ENCODE measurements at regions not wholly inside any gene's neighbourhood (a gene's known extent, or its start where the extent isn't known, plus 50 kb on each side); places are given as distances from the start of the nearest gene placed in this dataset.

- Histone ChIP-seq H3K23ac (ENCODE audit: low read length) (no peak overlapping the region), H3K4me1 (ENCODE audit: control insufficient read depth in 1 of 2, insufficient read depth in 2 of 2, low read length in 2 of 2) (peaks cover 3 to 12% of the 10 kb centered on the region in 2 experiments), H4K8ac (ENCODE audit: low read depth, low read length) (no peak overlapping the region), H3K27ac (ENCODE audit: low read depth, low read length) (no peak overlapping the region), H3K27me3 (ENCODE audit: insufficient read depth, low read length) (no peaks in the 10 kb centered on the region), H2BK120ac (ENCODE audit: insufficient read depth, low read length, poor library complexity) (no peak overlapping the region), H4K91ac (ENCODE audit: low read depth, low read length) (no peak overlapping the region), H3K4me2 (ENCODE audit: low read length) (no peak overlapping the region), H4K12ac (ENCODE audit: low read depth, low read length) (no peak overlapping the region), H3K79me2 (ENCODE audit: control insufficient read depth, insufficient read depth, low read length, poor library complexity) (no peaks in the 10 kb centered on the region), H3K9me3 (ENCODE audit: insufficient read depth, low read depth, low read length) (peaks cover 4% of the 10 kb centered on the region), H2BK12ac (ENCODE audit: low read length) (no peak overlapping the region), H3K18ac (ENCODE audit: low read length) (no peak overlapping the region), H3K4ac (ENCODE audit: low read depth, low read length) (no peak overlapping the region), H3K9ac (ENCODE audit: low read length) (no peak overlapping the region), H3K79me1 (ENCODE audit: low read length) (no peaks in the 10 kb centered on the region), H3K4me3 (ENCODE audit: low read depth, low read length) (no peak overlapping the region), H3K14ac (ENCODE audit: low read length) (no peak overlapping the region), H2AK5ac (ENCODE audit: low read length) (no peak overlapping the region), H3K36me3 (ENCODE audit: control insufficient read depth in 1 of 2, insufficient read depth in 2 of 2, low read length in 2 of 2) (no peaks in the 10 kb centered on the region), H2AFZ (ENCODE audit: insufficient read depth, low read length, poor library complexity) (no peak overlapping the region), H2BK5ac (ENCODE audit: low read depth, low read length, poor library complexity) (no peak overlapping the region)
- WGBS (ENCODE audit: extremely low coverage, insufficient coverage, insufficient read length) = no CpG with 5 or more reads among the region's 4 CpGs
- no peak for DNase-seq
Observed at GRCh38 chr6:167659046-167659445, 167.7 kb upstream of the AFDN start.

GRCh38 chr6:167660424-167660823, 166.3 kb upstream of the AFDN start:
- Histone ChIP-seq H3K9me3 (ENCODE audit: insufficient read depth, low read depth, low read length) (peaks cover 5% of the 10 kb centered on the region), H2BK120ac (ENCODE audit: insufficient read depth, low read length, poor library complexity) (no peak overlapping the region), H2BK5ac (ENCODE audit: low read depth, low read length, poor library complexity) (no peak overlapping the region), H3K4me3 (ENCODE audit: low read depth, low read length) (no peak overlapping the region), H3K27me3 (ENCODE audit: insufficient read depth, low read length) (no peaks in the 10 kb centered on the region), H3K79me1 (ENCODE audit: low read length) (no peaks in the 10 kb centered on the region), H3K4ac (ENCODE audit: low read depth, low read length) (no peak overlapping the region), H3K79me2 (ENCODE audit: control insufficient read depth, insufficient read depth, low read length, poor library complexity) (no peaks in the 10 kb centered on the region), H4K12ac (ENCODE audit: low read depth, low read length) (no peak overlapping the region), H3K27ac (ENCODE audit: low read depth, low read length) (no peak overlapping the region), H4K8ac (ENCODE audit: low read depth, low read length) (no peak overlapping the region), H2AFZ (ENCODE audit: insufficient read depth, low read length, poor library complexity) (no peak overlapping the region), H2BK12ac (ENCODE audit: low read length) (no peak overlapping the region), H3K4me1 (ENCODE audit: control insufficient read depth in 1 of 2, insufficient read depth in 2 of 2, low read length in 2 of 2) (peaks cover 5 to 12% of the 10 kb centered on the region in 2 experiments), H3K23ac (ENCODE audit: low read length) (no peak overlapping the region), H4K91ac (ENCODE audit: low read depth, low read length) (no peak overlapping the region), H3K14ac (ENCODE audit: low read length) (no peak overlapping the region), H3K4me2 (ENCODE audit: low read length) (no peak overlapping the region), H2AK5ac (ENCODE audit: low read length) (no peak overlapping the region), H3K9ac (ENCODE audit: low read length) (no peak overlapping the region), H3K18ac (ENCODE audit: low read length) (no peak overlapping the region), H3K36me3 (ENCODE audit: control insufficient read depth in 1 of 2, insufficient read depth in 2 of 2, low read length in 2 of 2) (no peaks in the 10 kb centered on the region)
- no CpG with 5 or more reads among the region's 4 CpGs for WGBS (ENCODE audit: extremely low coverage, insufficient coverage, insufficient read length)
- no peak for DNase-seq

- no peak overlapping the region for H2BK120ac ChIP-seq (ENCODE audit: insufficient read depth, low read length, poor library complexity)
- no peak overlapping the region for H4K8ac ChIP-seq (ENCODE audit: low read depth, low read length)
- H3K4me1 ChIP-seq (ENCODE audit: control insufficient read depth in 1 of 2, insufficient read depth in 2 of 2, low read length in 2 of 2) = peaks cover 7 to 16% of the 10 kb centered on the region in 2 experiments
- no peak overlapping the region for H3K23ac ChIP-seq (ENCODE audit: low read length)
- H3K9ac ChIP-seq (ENCODE audit: low read length) = no peak overlapping the region
- H4K12ac ChIP-seq (ENCODE audit: low read depth, low read length) = no peak overlapping the region
- no peak overlapping the region for H3K27ac ChIP-seq (ENCODE audit: low read depth, low read length)
- H3K9me3 ChIP-seq (ENCODE audit: insufficient read depth, low read depth, low read length) = peaks cover 5% of the 10 kb centered on the region
- WGBS (ENCODE audit: extremely low coverage, insufficient coverage, insufficient read length) = no CpG with 5 or more reads among the region's 9 CpGs
- no peak overlapping the region for H2BK5ac ChIP-seq (ENCODE audit: low read depth, low read length, poor library complexity)
- no peak overlapping the region for H3K18ac ChIP-seq (ENCODE audit: low read length)
- no peak overlapping the region for H3K4me3 ChIP-seq (ENCODE audit: low read depth, low read length)
- H2AFZ ChIP-seq (ENCODE audit: insufficient read depth, low read length, poor library complexity) = no peak overlapping the region
- DNase-seq = no peak
- H3K79me2 ChIP-seq (ENCODE audit: control insufficient read depth, insufficient read depth, low read length, poor library complexity) = no peaks in the 10 kb centered on the region
- H2AK5ac ChIP-seq (ENCODE audit: low read length) = no peak overlapping the region
- H3K36me3 ChIP-seq (ENCODE audit: control insufficient read depth in 1 of 2, insufficient read depth in 2 of 2, low read length in 2 of 2) = no peaks in the 10 kb centered on the region
- no peak overlapping the region for H2BK12ac ChIP-seq (ENCODE audit: low read length)
- no peak overlapping the region for H3K14ac ChIP-seq (ENCODE audit: low read length)
- H4K91ac ChIP-seq (ENCODE audit: low read depth, low read length) = no peak overlapping the region
- no peak overlapping the region for H3K4me2 ChIP-seq (ENCODE audit: low read length)
- no peaks in the 10 kb centered on the region for H3K27me3 ChIP-seq (ENCODE audit: insufficient read depth, low read length)
- H3K4ac ChIP-seq (ENCODE audit: low read depth, low read length) = no peak overlapping the region
- H3K79me1 ChIP-seq (ENCODE audit: low read length) = no peaks in the 10 kb centered on the region
Observed at GRCh38 chr6:167660944-167661551, 165.7 kb upstream of the AFDN start.

GRCh38 chr6:167661552-167662044, 165.1 kb upstream of the AFDN start:
- Histone ChIP-seq H4K12ac (ENCODE audit: low read depth, low read length) (no peak overlapping the region), H2BK5ac (ENCODE audit: low read depth, low read length, poor library complexity) (no peak overlapping the region)
- no CpG with 5 or more reads among the region's 8 CpGs for WGBS (ENCODE audit: extremely low coverage, insufficient coverage, insufficient read length)

More at GRCh38 chr6:167661552-167662044, 165.1 kb upstream of the AFDN start:
- H3K79me2 ChIP-seq (ENCODE audit: control insufficient read depth, insufficient read depth, low read length, poor library complexity) = no peaks in the 10 kb centered on the region
- no peak overlapping the region for H3K14ac ChIP-seq (ENCODE audit: low read length)
- no peak overlapping the region for H3K27ac ChIP-seq (ENCODE audit: low read depth, low read length)
- no peaks in the 10 kb centered on the region for H3K79me1 ChIP-seq (ENCODE audit: low read length)
- H3K36me3 ChIP-seq (ENCODE audit: control insufficient read depth in 1 of 2, insufficient read depth in 2 of 2, low read length in 2 of 2) = no peaks in the 10 kb centered on the region
- no peak overlapping the region for H3K4ac ChIP-seq (ENCODE audit: low read depth, low read length)
- no peak for DNase-seq
- H3K27me3 ChIP-seq (ENCODE audit: insufficient read depth, low read length) = no peaks in the 10 kb centered on the region
- H4K8ac ChIP-seq (ENCODE audit: low read depth, low read length) = no peak overlapping the region
- H3K4me1 ChIP-seq (ENCODE audit: control insufficient read depth in 1 of 2, insufficient read depth in 2 of 2, low read length in 2 of 2) = peaks cover 12 to 21% of the 10 kb centered on the region in 2 experiments
- no peak overlapping the region for H3K23ac ChIP-seq (ENCODE audit: low read length)
- no peak overlapping the region for H2AFZ ChIP-seq (ENCODE audit: insufficient read depth, low read length, poor library complexity)
- no peak overlapping the region for H3K9ac ChIP-seq (ENCODE audit: low read length)
- no peak overlapping the region for H3K18ac ChIP-seq (ENCODE audit: low read length)
- H3K4me2 ChIP-seq (ENCODE audit: low read length) = no peak overlapping the region
- H3K4me3 ChIP-seq (ENCODE audit: low read depth, low read length) = no peak overlapping the region
- no peak overlapping the region for H2BK12ac ChIP-seq (ENCODE audit: low read length)
- H2AK5ac ChIP-seq (ENCODE audit: low read length) = no peak overlapping the region
- no peak overlapping the region for H2BK120ac ChIP-seq (ENCODE audit: insufficient read depth, low read length, poor library complexity)
- H4K91ac ChIP-seq (ENCODE audit: low read depth, low read length) = no peak overlapping the region
- H3K9me3 ChIP-seq (ENCODE audit: insufficient read depth, low read depth, low read length) = peaks cover 5% of the 10 kb centered on the region
